ENCODE measurements at regions not wholly inside any gene's neighbourhood (a gene's known extent, or its start where the extent isn't known, plus 50 kb on each side); places are given as distances from the start of the nearest gene placed in this dataset.

GRCh38 chr5:31036411-31036810, 157.1 kb upstream of the CDH6 start (continued):
- no peak for TF ChIP-seq RXRA (IDR thresholded peaks at IDR 0.05; ENCODE audit: insufficient read depth, low read depth, low read length)
- no peak for TF ChIP-seq CBX5 (IDR thresholded peaks at IDR 0.05; ENCODE audit: low read depth, low read length)
- no peak for TF ChIP-seq SAP30 (IDR thresholded peaks at IDR 0.05; ENCODE audit: insufficient read depth, insufficient replicate concordance, low read length)
- TF ChIP-seq BRCA1 (IDR thresholded peaks at IDR 0.05; ENCODE audit: low read depth, low read length), result no peak
- no peak for TF ChIP-seq SP2 (IDR thresholded peaks at IDR 0.05; ENCODE audit: low read length)

Measured in H1 (cell line).